HG02759 (cell line): ENCODE measurements at regions not wholly inside any gene's neighbourhood (a gene's known extent, or its start where the extent isn't known, plus 50 kb on each side); places are given as distances from the start of the nearest gene placed in this dataset.

ENCODE experiments used
- ATAC-seq: cut with Tn5 transposase; IDR thresholded peaks from one replicate; pipeline ENCODE4 v1.9.1; 2021; ENCODE audit warnings: mild to moderate bottlenecking, moderate library complexity; ENCODE audit not compliant: unreplicated experiment

- ATAC-seq, result no peak
Measured at GRCh38 chr10:10110844-10111490, 906.7 kb upstream of the CELF2 start.

- ATAC-seq, result no peak
Measured at GRCh38 chr10:10118131-10118530, 899.5 kb upstream of the CELF2 start.

DNA sequence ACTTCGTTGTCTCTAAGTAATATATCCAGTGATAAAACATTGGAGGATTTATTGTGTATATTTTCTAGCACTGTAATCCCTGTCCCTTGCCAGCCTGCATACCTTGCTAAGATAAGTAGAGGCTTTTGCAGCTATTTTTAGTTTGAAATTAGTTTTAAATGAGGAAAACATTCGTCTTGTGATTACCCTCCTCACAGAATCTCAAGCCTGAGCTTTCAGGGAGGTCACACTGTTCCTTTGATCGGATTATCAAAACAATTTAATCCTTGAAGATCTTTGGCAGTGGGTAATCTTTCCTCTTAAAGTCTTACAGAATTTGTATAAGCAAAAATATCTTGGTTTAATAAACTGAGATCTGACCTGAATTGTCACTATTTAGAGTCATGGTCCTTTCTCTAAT is 897.0 kb upstream of the CELF2 start:
- no peak for ATAC-seq

DNA sequence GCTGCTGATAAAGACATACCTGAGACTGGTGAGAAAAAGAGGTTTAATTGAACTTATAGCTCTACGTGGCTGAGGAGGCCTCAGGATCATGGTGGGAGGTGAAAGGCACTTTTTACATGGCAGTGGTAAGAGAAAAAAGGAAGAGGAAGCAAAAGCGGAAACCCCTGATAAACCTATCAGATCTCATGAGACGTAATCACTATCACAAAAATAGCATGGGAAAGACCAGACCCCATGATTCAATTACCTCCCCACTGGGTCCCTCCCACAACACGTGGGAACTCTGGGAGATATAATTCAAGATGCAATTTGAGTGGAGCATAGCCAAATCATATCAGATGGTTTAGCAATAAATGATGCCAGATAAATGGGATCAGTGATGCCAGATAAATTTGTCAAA is 892.0 kb upstream of the CELF2 start:
- ATAC-seq, result no peak

GRCh38 chr10:10126218-10126617 is 891.5 kb upstream of the CELF2 start:
- ATAC-seq, result no peak

- ATAC-seq, result no peak
Measured at GRCh38 chr10:10128387-10128786, 889.3 kb upstream of the CELF2 start.

DNA sequence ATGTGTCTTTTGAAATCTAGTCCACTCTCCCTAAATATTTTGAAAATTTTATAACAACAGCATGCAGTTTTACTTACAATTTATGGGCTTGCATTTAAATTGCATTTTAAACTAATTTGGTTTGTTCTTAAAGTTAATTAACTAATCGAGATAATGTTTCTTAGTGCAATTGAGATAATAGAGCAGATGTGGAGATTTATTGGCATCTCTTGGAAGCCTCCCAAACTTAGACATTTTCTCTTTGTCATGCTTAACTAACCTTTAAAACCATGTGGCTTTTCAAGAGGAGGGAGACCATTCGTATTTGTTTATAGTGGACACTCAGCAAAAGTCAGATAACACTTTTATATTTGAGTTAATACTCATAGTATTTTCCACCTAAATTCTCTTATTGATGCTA is 887.0 kb upstream of the CELF2 start:
- ATAC-seq, result no peak

DNA sequence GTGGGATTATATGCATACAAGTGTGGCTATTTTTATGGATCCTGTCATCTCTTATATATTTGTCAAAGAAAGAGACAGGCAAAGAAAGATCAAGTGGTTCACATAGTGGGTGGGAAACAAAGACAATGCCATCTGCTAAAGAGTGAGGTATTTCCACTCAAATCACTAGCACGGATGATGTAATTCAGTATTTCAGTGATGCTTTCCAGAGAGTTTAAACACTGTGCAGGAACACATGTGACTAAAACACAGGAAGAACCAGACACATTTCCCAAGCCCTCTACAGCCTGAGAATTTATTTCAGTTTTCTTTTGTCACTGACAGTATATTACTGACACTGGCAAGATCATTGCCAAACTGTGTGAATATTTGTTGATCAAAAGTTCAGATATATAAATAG is 885.7 kb upstream of the CELF2 start:
- ATAC-seq, result no peak

DNA sequence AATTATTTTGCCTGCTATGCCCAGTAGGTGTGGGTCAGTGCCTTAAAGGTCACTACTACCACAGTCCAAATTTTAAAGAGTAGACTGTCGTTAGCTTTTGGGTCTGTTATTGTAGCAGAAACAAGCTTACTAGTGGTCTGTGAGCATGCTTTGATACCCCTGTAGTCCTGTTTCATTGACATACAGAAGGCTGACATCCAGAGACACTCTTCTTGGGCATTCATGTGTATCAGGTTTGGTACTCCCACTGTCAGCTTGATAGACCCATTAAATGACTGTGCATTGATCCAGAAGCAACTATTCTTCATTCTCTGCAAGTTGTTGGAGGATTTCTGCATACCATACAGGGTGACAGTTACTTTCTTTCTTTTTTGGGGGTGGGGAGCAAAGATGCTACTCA is 884.4 kb upstream of the CELF2 start:
- ATAC-seq, result no peak

DNA sequence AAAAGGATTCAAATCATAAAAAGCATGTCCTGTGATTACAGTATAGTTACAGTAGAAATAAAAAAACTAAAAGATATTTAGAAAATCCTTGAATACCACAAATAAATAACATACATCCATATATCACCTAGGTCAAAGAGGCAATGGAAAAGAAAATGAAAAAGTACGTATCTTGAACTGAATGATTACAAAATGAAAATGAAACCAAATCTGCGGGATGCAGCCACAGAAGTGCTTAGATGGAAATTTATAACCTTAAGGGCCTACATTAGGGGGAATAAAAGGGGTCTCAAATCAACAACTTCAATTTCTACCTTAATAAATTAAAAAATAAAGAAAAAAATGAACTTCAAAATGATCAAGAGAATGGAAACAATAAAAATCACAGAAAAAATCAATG is 879.0 kb upstream of the CELF2 start:
- no peak for ATAC-seq

DNA sequence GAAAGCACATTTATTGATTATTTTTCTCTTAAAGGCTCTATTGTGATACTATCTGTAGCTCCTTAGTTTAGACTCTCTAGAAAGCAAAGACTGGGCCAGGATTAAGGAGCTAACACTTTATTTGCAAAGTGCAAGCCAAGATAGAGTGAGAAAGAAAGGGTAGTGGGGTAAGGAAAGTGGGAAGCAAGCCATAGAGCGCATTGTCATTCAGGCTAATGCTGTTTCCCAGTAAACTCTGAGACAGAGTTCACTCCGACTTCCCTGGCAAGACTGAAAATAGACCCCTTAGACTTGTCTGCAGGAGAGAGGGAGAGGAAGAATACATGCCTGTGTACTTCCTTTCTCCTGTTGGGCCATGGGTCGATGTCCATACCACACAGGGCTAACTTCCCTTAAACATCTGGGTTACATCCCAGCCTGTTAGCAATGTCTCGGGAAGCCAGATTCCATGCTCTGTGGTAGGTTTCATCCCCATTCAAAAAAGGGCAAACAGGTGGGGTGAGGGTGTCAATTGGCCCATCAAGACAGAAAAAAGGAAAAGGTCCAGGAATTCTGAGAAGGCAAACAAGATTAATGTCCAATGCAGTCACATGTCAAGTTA is 875.8 kb upstream of the CELF2 start:
- no peak for ATAC-seq

- ATAC-seq, result no peak
Measured at GRCh38 chr10:10146604-10147003, 871.1 kb upstream of the CELF2 start.

DNA sequence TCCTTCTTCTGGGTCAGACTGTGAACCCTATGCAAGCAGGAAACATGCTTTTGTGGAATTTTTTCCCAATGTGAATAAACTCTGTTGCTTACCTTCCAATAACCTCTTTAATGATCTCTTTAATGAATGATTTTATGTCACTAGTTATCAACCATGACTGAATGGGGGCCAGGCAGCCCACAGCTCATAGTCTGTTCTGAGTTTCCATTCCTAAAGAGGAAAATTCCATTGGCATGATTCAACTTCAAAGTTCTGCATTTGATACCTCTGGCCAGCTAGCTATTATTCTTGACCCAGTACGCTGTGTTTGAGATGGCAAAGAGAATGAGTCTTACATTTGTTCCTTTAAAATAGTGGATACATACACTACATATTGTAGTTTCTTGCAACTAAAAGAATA is 867.8 kb upstream of the CELF2 start:
- no peak for ATAC-seq

- no peak for ATAC-seq
Measured at GRCh38 chr10:10156917-10157600, 860.6 kb upstream of the CELF2 start.

DNA sequence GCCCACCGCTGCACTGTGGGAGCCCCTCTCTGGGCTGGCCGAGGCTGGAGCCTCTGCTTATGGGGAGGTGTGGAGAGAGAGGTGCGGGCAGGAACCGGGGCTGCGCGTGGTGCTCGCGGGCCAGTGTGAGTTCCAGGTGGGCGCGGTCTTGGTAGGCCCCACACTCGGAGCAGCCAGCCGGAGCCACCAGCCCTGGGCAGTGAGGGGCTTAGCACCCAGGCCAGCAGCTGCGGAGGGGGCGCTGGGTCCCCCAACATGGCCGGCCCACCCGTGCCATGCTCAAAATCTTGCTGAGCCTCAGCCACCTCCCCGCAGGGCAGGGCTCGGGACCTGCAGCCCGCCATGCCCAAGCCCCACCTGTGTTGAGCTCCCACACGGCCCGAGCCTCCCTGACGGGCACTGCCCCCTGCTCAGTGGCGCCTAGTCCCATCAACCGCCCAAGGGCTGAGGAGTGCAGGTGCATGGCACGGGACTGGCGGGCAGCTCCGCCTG is 856.8 kb upstream of the CELF2 start:
- ATAC-seq, result no peak

GRCh38 chr10:10164848-10165247 is 852.8 kb upstream of the CELF2 start:
- no peak for ATAC-seq

GRCh38 chr10:10165415-10165814 is 852.3 kb upstream of the CELF2 start:
- ATAC-seq, result no peak

DNA sequence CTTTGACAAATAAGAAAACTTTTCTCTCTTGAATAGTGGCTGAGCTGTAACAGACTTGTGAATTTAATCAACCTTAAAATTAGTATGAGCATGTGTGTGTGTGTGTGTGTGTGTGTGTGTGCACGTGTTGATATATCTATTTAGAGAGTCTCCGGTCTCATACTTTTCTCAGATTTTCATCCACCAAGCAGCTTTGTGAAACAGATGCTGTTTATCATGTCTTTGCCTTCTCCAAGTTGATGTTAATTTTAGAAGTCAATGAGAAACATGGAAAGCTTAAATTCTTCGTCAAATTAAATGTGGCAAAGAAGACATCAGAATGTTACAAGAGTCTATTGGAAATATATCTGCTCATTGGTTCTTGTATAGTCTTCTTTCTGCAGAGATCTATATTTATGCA is 839.2 kb upstream of the CELF2 start:
- ATAC-seq, result no peak

GRCh38 chr10:10193848-10194247 is 823.8 kb upstream of the CELF2 start:
- no peak for ATAC-seq

GRCh38 chr10:10196701-10197100 is 821.0 kb upstream of the CELF2 start:
- ATAC-seq, result no peak

DNA sequence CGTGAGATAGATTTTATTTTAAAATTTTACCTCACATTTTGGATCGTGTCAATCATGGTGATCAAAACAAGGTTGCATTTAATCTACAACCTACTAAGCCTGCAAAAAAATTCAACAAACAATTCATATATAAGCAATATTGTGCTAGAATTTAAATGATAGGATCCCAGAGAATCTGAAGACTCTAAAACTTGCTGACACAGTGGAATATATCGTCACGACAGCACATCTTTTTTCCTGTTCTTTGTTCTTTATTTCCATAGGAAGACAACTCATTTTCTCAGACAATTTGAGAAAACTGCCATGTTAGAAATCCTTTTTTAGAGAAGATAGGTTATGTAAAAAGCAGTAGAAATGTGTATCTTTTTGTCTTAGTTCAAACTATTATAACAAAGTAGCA is 820.2 kb upstream of the CELF2 start:
- no peak for ATAC-seq

DNA sequence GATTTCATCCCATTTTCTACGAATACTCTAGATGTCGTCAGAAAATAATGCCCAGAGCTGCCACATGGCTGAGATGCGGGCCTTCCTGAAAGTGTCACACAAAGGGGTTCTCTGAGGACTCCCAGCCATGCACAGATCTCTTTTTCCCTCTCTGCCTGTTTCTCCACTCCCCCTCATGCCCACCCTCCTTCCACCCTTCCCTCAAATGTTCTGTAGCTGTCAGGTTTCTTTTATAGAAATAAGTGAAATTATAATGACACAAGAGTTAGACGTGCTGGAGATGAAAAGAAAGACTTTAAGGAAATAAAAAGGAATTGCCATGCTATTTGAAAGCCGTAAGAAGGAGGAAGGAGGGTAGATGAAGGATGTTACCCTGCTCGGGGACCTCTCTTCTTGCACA is 819.3 kb upstream of the CELF2 start:
- no peak for ATAC-seq
